ENCODE measurements at regions not wholly inside any gene's neighbourhood (a gene's known extent, or its start where the extent isn't known, plus 50 kb on each side); places are given as distances from the start of the nearest gene placed in this dataset.

DNA sequence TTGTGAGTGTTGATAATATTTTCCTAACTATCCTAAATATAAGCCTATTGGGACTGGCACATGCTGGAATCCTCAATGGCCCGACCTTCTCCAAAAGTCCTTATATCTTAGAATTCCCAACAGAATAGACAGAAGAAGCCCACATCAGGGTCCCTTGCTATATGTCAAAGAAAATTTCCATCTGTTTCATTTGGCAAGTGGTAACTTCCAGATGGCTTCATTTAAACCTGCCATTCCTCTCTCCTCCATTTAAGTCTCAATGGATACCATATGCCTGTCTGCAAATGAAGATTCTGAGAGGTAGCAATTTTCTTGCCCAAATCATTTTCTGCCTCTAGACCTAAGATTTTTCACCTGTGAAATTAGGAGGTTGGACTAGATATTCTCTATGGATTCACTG lies 73.1 kb upstream of the KCNA4 start:
- no peak for DNase-seq

- no peak for DNase-seq
These were observed 74.4 kb upstream of the KCNA4 start for GRCh38 chr11:30091246-30091645.

GRCh38 chr11:30091737-30092136 lies 74.9 kb upstream of the KCNA4 start:
- DNase-seq, result no peak

DNA sequence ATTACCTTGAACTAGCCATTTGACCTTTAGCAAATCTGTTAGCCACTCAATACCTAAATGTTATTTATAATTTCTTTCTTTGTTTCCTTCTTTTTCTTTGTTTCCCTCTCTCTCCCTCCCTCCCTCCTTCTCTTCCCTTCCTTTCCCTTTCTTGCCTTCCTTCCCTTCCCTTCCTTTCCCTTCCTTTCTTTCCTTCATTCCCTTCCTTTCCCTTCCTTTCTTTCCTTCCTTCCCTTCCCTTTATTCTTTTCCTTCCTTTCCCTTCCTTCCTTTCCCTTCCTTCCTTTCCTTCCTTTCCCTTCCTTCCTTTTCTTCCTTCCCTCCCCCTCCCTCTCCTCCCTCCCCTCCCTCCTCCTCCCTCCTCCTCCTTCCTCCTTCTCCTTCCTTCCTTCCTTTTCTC lies 75.7 kb upstream of the KCNA4 start:
- DNase-seq, result no peak

DNA sequence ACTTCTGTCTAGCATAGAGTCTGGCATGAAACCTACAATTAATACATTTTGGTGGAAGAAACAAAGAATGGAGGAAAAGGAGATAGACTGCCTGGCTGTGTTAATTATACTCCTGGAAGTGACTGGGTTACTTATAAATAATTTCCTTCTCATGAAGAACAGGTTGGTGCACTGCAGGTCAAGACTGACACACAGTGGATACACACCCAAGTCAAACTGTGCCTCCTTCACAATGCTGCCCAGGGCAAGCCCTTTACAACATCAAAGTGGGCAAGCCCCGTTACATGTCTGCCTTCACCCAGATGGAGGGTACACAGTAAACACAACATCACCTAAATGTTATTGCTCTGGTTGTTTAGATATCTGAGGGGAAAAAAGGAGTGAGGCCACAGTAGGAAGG lies 83.7 kb upstream of the KCNA4 start:
- DNase-seq, result no peak

- DNase-seq, result no peak
These were observed 89.7 kb upstream of the KCNA4 start for GRCh38 chr11:30106222-30107181.

DNA sequence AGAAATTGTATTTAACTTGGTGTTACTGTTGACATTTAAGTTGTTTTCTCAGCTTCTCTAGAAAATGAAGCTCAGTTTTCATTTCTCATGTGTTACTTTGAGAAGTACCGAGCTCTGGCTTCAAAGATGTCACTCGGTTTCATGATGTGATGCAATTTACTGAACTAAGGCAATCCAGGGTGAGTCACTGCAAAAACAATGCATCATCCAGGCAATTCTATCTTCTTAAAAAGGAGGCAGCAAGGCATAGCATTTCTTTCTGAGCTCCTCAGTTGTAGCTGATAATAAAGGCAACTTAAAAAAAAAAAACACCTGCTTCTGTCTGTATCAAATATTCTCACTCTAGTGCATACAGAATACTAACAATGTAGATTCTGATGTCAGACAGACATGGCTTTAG lies 91.1 kb upstream of the KCNA4 start:
- no peak for DNase-seq

DNA sequence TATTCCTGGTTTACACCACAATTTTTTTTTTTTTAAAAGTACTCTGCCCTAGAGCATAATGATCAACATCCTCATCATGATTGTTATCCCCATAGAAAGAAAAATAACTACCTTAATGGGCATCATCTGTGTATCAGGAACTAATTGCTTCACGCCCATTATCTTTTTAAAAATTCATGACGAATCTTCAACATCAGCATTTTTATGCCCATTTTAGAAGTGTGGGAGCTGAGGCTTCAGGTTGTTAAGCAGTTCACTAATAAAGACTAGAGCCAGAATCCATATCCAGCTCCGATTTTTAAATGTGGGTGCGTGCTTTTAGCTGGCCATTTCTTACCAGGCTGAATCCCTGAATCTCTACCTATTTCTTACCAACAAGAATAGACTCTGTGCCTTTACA lies 92.9 kb upstream of the KCNA4 start:
- DNase-seq, result no peak

- DNase-seq, result no peak
These were observed 93.9 kb upstream of the KCNA4 start for GRCh38 chr11:30110691-30111090.

DNA sequence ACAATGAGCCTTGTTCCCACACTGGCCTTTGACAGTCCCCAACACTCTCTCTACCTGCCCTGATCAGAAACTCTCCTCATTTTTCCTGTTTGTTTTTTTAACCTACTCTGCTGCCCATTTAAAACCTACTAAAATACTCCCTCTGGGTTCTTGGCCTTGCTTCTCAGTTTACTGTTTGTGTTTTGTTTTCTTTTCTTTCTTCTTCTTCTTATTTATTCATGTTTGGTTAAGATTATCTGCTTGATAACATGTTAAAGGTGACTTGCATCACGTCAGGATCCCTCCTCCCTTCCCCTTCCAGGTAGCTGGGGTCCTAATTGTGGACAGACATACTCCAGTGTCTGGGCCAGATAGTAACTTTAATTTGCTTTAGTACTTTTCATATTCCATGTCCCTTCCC lies 95.0 kb upstream of the KCNA4 start:
- DNase-seq, result no peak

DNA sequence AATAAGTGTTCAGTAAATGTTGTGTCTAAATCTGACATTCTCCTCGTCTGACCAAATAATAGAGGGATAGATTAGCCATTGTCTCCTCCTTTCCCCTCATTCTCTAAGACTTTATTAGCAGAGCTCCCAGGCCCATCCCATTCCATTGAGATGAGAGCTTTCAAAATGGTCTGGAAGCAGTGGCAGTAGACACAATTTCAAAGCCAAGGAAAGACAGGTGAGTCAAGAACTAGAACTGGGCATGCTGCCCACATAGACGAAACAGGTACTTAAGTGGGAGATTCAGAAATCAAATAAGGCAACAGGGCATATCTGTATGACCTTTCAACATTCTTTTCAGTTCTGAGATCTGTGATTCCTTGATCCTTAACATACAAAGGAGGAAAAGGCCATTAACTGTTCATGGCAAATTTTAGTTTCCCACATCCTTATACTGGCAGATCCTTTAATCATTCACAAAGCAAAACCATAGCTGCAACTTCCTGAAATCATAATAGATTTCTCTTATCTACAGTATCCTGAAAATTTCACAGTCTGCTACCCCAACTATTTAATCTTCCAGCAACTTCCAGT lies 96.6 kb upstream of the KCNA4 start:
- DNase-seq, result no peak

GRCh38 chr11:30116512-30116911 lies 99.7 kb upstream of the KCNA4 start:
- DNase-seq, result no peak

DNA sequence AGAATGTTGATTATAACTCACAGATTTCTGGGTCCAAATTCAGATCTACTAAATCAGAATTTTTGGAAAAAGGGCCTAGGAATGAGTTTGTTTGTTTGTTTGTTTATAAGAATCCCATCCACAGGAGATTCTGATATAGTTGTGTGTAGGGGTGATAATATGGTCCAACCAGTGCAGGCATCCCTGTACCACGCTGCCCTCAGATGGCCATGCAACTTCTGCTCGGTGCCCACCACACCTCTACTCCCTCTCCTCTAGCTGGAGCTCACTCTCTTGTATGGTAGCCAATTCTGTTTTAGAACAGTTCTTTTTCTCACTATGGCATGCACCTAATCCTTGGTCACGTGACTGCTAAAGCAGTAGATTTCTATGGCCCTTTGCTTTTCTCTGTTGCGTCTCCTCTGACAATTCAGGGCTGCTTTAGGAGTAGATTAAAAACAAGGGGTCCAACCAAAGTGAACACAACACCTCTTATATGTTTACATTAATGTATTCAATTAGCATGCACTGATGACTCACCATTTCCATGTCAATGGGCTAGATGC lies 103.3 kb upstream of the KCNA4 start:
- DNase-seq, result no peak

DNA sequence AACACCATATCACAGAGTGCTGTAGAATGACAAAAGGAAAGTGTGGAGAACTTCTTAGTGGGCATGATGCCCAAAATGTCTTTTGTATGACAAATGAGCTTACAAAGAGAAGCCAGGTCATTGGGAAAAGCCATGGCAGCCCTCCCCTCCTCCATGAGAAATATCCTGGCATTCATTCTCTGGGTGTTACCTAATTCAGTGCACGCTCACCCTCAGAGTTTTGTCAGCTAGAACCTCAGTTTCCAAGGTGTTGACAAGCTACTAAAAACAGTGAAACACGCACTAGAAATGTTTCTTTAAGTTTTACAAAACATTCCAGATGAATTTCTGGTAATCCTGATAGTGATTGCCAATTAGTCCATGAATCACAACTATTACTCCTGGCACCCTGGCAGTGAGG lies 105.4 kb upstream of the FSHB start:
- no peak for DNase-seq

- peak; percentile 51 for DNase-seq
These were observed 102.4 kb upstream of the FSHB start for GRCh38 chr11:30128269-30128932.

- no peak for DNase-seq
These were observed 99.3 kb upstream of the FSHB start for GRCh38 chr11:30131535-30131934.

DNA sequence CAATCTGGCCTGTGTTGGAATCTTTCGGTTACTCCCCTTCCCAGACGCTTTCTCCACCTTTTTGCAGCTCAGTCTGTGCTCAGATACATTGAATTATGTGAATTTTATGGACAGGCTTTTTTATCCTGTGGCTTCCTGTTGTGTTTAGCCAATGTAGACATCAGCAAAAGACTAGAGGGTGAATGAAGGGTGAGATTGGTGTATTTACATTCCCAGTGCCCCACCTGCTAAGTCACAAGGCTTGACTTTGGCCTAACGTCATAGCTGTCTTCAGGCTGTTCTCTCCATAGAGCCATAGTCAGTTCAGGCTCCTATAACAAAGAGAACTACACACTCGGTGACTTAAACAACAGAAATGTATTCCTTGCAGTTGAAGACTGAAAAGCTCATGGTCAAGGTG lies 97.5 kb upstream of the FSHB start:
- no peak for DNase-seq

DNA sequence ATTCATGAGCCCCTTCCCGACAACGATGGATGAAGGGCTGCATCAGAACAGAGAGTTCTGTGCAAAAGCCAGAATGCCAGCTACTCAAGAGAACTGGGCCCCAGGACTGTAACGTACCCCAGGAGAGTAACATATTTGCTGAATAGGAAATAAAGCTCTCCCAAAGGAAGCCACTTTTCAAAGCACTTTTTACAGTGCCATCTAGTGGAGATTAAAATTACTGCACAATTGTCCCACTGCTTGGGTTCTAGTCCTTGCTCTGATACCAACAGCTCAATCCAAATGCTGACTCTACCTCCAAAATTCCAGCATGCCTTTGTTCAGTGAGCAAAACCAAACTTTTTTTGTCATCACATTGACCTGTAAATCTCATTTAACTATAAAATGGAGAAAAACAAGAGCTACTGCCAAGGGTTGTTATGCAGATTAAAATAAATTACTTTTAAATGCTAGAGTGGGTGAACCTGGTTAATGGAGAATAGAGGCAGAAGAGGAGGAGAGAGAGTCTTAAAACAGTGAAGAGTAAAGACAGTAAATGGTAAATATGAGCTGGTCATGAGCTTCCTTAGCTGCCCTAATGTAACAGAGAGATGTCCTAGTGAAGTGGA lies 87.6 kb upstream of the FSHB start:
- DNase-seq, result peak; percentile 49

DNA sequence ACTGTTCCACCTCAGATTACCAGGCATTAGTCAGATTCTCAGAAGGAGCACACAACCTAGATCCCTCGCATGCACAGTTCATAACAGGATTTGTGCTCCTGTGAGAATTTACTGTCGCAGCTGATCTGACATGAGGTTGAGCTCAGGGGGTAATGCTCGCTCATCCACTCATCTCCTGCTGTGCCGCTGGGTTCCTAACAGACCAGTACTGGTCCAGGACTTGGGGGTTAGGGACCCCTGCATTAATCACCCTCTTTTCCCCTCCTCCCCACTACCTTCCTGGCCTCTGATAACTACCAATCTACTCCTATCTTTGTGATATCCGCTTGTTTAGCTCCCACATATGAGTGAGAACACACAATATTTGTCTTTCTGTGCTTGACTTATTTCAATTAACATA lies 83.5 kb upstream of the FSHB start:
- no peak for DNase-seq

GRCh38 chr11:30149998-30150397 lies 80.8 kb upstream of the FSHB start:
- DNase-seq, result no peak

- peak; percentile 13 for DNase-seq
These were observed 80.4 kb upstream of the FSHB start for GRCh38 chr11:30150425-30150824.

DNA sequence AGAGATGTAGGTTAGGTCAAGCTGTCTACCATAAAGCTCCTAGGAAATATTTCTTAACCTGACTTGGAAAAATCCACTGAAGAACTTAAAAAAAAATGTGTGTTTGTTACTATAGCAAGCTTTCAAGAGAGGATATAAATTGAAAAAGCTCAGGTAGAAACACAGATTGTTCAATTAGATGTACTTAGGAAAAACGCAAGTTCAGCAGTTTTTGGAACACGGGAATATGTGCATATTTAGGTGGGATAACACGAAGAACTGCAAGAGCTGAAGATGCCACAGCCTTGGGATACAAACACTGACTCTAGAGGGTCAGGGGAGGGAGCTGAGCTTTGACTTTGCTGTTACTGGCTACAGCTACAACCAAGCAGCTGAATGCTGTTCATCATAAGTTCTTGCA lies 77.8 kb upstream of the FSHB start:
- no peak for DNase-seq

DNA sequence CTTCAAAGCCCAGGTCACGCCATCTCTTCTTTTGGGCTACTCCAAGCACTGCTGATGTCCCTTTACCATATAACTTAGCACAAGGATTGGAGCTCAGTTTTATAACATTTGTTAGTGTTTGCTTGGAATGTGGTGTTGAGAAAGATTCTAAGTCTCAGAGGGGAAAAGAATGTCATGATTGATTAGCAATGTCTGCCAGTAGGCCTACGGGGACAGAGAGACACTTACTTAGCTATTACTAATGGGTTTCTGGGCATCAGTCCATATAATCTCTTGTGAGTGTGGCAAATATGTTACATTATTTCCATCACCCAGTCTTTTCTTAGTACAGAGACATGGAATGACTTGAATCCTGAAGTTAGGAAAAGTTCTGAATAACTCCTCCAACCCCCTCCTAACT lies 75.4 kb upstream of the FSHB start:
- DNase-seq, result no peak
